22Rv1 (cell line): ENCODE measurements at regions not wholly inside any gene's neighbourhood (a gene's known extent, or its start where the extent isn't known, plus 50 kb on each side); places are given as distances from the start of the nearest gene placed in this dataset.

ENCODE experiments used
- ZFX ChIP-seq: fragments of 450-650 bp; IDR thresholded peaks from 2 replicates; pipeline ENCODE4 v1.6.1; 2017; ENCODE audit warnings: antibody characterized with exemption, borderline replicate concordance
- TF ChIP-seq, protein P1 (sequence below): fragments of 450-650 bp; IDR thresholded peaks from 2 replicates; pipeline ENCODE4 v1.5.1; 2017; ENCODE audit warnings: mild to moderate bottlenecking

DNA sequence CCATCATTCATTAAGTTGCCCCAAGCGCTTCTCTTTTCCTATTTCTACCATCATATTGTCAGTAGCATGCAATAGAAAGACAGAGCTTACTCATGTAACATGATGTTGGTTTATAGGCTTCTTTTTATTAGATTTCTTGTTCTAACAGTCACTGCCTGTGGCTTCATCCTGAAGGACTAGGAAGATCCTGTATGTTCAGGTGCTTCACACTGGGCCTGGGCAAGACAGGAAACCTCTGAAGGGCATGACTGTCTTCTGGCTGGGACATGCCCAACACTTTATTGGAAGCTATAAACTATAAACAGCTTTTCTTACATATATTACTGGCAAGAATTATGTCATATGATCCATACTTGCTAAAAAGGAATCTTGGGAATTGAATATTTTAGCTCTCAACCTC lies 258.4 kb upstream of the AKR1E2 start:
- TF ChIP-seq, protein P1, sequence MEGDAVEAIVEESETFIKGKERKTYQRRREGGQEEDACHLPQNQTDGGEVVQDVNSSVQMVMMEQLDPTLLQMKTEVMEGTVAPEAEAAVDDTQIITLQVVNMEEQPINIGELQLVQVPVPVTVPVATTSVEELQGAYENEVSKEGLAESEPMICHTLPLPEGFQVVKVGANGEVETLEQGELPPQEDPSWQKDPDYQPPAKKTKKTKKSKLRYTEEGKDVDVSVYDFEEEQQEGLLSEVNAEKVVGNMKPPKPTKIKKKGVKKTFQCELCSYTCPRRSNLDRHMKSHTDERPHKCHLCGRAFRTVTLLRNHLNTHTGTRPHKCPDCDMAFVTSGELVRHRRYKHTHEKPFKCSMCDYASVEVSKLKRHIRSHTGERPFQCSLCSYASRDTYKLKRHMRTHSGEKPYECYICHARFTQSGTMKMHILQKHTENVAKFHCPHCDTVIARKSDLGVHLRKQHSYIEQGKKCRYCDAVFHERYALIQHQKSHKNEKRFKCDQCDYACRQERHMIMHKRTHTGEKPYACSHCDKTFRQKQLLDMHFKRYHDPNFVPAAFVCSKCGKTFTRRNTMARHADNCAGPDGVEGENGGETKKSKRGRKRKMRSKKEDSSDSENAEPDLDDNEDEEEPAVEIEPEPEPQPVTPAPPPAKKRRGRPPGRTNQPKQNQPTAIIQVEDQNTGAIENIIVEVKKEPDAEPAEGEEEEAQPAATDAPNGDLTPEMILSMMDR: no peak
- no peak for TF ChIP-seq ZFX
